ENCODE measurements at regions not wholly inside any gene's neighbourhood (a gene's known extent, or its start where the extent isn't known, plus 50 kb on each side); places are given as distances from the start of the nearest gene placed in this dataset.
A peak's percentile ranks its signal among the peaks of the same experiment; 100 is the strongest.

DNA sequence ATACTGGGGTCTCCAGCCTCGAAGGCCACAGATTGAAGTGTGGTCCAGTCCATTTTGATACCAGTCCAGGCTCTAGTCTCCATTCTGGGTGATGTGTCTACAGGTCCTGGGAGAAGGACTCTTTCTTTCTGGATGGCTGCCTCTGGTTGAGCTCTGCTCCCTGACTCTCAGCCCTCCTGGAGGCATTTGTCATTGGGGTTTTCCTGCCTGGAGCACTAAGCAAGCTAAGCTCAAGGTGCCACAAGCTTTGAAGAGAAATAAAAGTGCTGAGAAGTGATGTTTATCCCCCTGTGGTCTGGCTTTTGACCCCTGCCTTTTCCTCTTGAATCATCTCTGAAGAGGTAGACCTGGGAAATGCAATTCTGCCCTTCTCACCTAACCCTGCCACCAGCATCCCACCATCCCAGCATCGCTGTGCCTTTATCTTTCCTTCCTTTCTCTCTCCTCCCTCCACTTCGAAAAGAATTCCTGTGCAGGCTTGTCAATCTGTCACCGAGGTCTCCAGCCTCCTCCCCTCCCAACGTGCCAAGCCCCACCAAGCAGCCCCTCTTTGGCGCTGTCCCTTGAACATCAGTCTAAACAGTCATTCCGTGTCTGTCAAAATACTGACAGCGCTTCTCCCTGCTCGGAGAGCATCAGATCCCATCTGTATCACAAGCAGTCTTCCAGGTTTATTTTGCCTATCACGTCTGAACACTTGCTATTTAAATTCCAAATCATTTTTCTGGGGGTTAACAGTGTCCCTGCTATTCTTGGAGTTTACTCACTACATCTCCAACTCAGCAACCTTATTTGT, 334.6 kb upstream of the SLC14A2 start:
- H3K36me3 ChIP-seq (replicated peaks in 1 of 2; ENCODE audit: control insufficient read depth in 1 of 2, insufficient read depth in 2 of 2, low read length in 2 of 2): no peaks in the 10 kb centered on the region

DNA sequence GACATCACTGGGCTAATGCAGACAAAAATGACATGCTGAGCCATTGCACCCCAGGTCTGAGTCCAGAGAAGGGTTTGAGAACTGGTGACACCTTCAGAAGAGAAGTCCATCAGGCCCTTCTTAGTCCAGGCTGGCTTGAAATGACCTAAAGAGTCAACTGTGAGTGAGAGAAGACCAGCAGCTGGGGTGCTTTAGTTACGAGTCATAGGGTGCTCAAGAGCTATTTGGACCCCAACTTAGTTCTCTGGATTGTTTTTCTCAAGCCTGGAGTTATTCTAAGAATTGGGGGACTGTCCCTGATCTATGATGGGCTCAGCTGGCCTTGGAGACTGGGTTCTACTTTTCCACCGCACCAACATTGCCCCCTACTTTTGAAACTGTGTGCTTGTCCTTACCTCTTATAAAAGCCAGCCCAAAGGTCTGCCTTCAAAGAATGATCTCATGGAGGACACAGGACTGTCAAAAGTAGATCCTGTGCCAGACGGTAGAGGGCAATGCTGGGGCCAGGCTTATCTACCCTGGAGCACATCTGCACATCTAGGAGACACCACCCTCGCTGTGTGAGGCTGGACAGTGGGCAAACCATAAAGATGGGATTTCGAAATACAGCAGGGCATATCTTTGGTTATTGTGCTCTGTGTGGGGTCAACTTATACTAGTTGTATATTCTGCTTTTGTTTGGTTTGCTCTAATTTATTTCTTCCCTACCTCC, 333.0 kb upstream of the SLC14A2 start:
- TF ChIP-seq, protein P1, sequence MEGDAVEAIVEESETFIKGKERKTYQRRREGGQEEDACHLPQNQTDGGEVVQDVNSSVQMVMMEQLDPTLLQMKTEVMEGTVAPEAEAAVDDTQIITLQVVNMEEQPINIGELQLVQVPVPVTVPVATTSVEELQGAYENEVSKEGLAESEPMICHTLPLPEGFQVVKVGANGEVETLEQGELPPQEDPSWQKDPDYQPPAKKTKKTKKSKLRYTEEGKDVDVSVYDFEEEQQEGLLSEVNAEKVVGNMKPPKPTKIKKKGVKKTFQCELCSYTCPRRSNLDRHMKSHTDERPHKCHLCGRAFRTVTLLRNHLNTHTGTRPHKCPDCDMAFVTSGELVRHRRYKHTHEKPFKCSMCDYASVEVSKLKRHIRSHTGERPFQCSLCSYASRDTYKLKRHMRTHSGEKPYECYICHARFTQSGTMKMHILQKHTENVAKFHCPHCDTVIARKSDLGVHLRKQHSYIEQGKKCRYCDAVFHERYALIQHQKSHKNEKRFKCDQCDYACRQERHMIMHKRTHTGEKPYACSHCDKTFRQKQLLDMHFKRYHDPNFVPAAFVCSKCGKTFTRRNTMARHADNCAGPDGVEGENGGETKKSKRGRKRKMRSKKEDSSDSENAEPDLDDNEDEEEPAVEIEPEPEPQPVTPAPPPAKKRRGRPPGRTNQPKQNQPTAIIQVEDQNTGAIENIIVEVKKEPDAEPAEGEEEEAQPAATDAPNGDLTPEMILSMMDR (IDR thresholded peaks at IDR 0.05): no peak
- H4K20me1 ChIP-seq (ENCODE audit: insufficient read depth, low read length): no peaks in the 10 kb centered on the region
- Mint-ChIP-seq H3K27ac (peak overlapping the region in 1 of 7 donors; percentile 5), H3K4me1 (peaks cover 6% of the 10 kb centered on the region), H3K36me3 (no peaks in the 10 kb centered on the region), H3K27me3 (ENCODE audit: low read depth in 3 of 3) (peaks cover 0 to 5% (median 4%) of the 10 kb centered on the region in 3 donors), H3K9me3 (no peaks in the 10 kb centered on the region), H3K4me3 (no peak overlapping the region)
- H3K27ac ChIP-seq (ENCODE audit: low read depth in 1 of 2, low read length in 2 of 2): no peak overlapping the region
- no peaks in the 10 kb centered on the region for H3K27me3 ChIP-seq (ENCODE audit: control insufficient read depth in 2 of 2, insufficient read depth in 2 of 2, low read length in 2 of 2)
- H3K9me3 ChIP-seq (replicated peaks in 1 of 2; ENCODE audit: control insufficient read depth in 1 of 2, insufficient read depth in 1 of 2, low read length in 2 of 2): no peaks in the 10 kb centered on the region
- no peaks in the 10 kb centered on the region for H3K79me2 ChIP-seq (ENCODE audit: insufficient read depth, low read length)
- H3K4me1 ChIP-seq (ENCODE audit: control insufficient read depth in 1 of 2, insufficient read depth in 2 of 2, low read length in 2 of 2): no peaks in the 10 kb centered on the region
- WGBS (ENCODE audit: insufficient coverage): 100% methylated on average over 2 of the region's 5 CpGs
- H3K4me3 ChIP-seq (replicated peaks in 1 of 3; ENCODE audit: low read depth in 2 of 3, low read length in 3 of 3): no peak overlapping the region
- no peaks in the 10 kb centered on the region for H3K36me3 ChIP-seq (replicated peaks in 1 of 2; ENCODE audit: control insufficient read depth in 1 of 2, insufficient read depth in 2 of 2, low read length in 2 of 2)
- H3K4me2 ChIP-seq (replicated peaks; ENCODE audit: extremely low read depth, low read length, poor library complexity, severe bottlenecking): no peak overlapping the region
- DNase-seq: no peak
- intact Hi-C loops (cut with micrococcal nuclease): loop anchor here in 1 of 2 donors (5.0 kb wide), 1 partner anchor 990 kb away; no protein-coding TSS in a partner anchor
- no peak overlapping the region for H3K9ac ChIP-seq (ENCODE audit: insufficient read depth, low read length, poor library complexity, severe bottlenecking)
- H2AFZ ChIP-seq (ENCODE audit: insufficient read depth, low read depth, low read length, poor library complexity, severe bottlenecking): no peak overlapping the region

More for the DNA sequence above, 334.6 kb upstream of the SLC14A2 start:
- no peak overlapping the region for H3K4me3 Mint-ChIP-seq
- no peaks in the 10 kb centered on the region for H3K4me1 ChIP-seq (ENCODE audit: control insufficient read depth in 1 of 2, insufficient read depth in 2 of 2, low read length in 2 of 2)
- no peaks in the 10 kb centered on the region for H3K27me3 ChIP-seq (ENCODE audit: control insufficient read depth in 2 of 2, insufficient read depth in 2 of 2, low read length in 2 of 2)
- H3K4me3 ChIP-seq (replicated peaks in 1 of 3; ENCODE audit: low read depth in 2 of 3, low read length in 3 of 3): no peak overlapping the region
- H3K9me3 Mint-ChIP-seq: peaks cover 0 to under 1% (median 0%) of the 10 kb centered on the region in 7 donors
- peaks cover 6% of the 10 kb centered on the region for H3K4me1 Mint-ChIP-seq
- H3K27ac Mint-ChIP-seq: no peak overlapping the region
- WGBS (ENCODE audit: insufficient coverage): 95% methylated on average over 8 of the region's 10 CpGs
- no peak overlapping the region for H3K27ac ChIP-seq (ENCODE audit: low read depth in 1 of 2, low read length in 2 of 2)
- H4K20me1 ChIP-seq (ENCODE audit: insufficient read depth, low read length): no peaks in the 10 kb centered on the region
- intact Hi-C loops (cut with micrococcal nuclease): loop anchor here in 1 of 2 donors (5.0 kb wide), 1 partner anchor 988 kb away; no protein-coding TSS in a partner anchor
- H3K79me2 ChIP-seq (ENCODE audit: insufficient read depth, low read length): no peaks in the 10 kb centered on the region
- H3K4me2 ChIP-seq (replicated peaks; ENCODE audit: extremely low read depth, low read length, poor library complexity, severe bottlenecking): no peak overlapping the region
- H3K36me3 Mint-ChIP-seq: no peaks in the 10 kb centered on the region
- H3K9ac ChIP-seq (ENCODE audit: insufficient read depth, low read length, poor library complexity, severe bottlenecking): no peak overlapping the region
- peaks cover 0 to under 1% of the 10 kb centered on the region in 2 donors for H3K9me3 ChIP-seq (replicated peaks in 1 of 2; ENCODE audit: control insufficient read depth in 1 of 2, insufficient read depth in 1 of 2, low read length in 2 of 2)
- DNase-seq: no peak
- peaks cover 0 to 5% (median 4%) of the 10 kb centered on the region in 3 donors for H3K27me3 Mint-ChIP-seq (ENCODE audit: low read depth in 3 of 3)
- H2AFZ ChIP-seq (ENCODE audit: insufficient read depth, low read depth, low read length, poor library complexity, severe bottlenecking): no peak overlapping the region
- TF ChIP-seq, protein P1 (IDR thresholded peaks at IDR 0.05): no peak
